LHCN-M2 (cell line): ENCODE measurements at regions not wholly inside any gene's neighbourhood (a gene's known extent, or its start where the extent isn't known, plus 50 kb on each side); places are given as distances from the start of the nearest gene placed in this dataset.

Source experiments
- DNase-seq: peaks from one replicate; pipeline ENCODE4 v3.0.0-alpha.2; 2012; ENCODE audit warnings: low read depth

DNA sequence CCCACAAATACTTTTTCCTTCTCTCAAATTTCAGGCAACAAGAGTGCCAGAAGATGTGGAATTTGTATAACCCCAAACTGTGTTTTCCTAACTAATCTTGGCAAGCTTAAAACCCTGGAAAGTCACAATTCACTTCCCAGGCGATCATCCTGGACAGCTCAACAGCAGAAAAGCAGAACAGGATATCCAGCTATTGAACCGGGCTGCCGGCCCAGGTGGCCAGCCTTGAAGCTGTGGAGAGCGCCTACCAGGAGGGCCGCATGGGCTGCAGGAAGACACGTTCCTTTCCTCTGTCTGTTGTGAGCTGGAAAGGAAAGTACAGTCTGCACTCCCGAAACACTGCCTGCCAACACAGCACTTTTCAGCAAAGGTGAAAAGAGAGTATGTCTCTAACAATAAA is 719.7 kb upstream of the MARCKS start:
- no peak for DNase-seq

DNA sequence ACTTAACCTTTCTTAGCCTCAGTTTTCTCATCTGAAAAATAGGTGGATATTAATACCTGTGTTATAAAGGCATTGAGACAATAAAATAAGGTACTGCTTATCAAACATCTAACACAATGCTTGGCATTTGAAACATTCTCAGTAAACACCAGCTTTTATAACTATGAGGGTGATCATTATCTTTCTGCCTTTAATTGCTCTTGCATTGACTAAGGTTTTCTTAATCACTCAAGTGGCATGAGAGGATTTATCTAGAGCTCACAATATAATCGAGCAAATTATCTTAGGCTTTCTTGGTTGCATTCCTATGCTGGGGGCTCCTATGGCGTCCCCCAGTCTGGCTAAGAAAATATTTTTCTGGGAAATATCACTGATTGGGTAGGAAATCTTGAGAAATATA is 716.4 kb upstream of the MARCKS start:
- DNase-seq = no peak

- DNase-seq = no peak
Measured at GRCh38 chr6:113141901-113142300, 715.2 kb upstream of the MARCKS start.

DNA sequence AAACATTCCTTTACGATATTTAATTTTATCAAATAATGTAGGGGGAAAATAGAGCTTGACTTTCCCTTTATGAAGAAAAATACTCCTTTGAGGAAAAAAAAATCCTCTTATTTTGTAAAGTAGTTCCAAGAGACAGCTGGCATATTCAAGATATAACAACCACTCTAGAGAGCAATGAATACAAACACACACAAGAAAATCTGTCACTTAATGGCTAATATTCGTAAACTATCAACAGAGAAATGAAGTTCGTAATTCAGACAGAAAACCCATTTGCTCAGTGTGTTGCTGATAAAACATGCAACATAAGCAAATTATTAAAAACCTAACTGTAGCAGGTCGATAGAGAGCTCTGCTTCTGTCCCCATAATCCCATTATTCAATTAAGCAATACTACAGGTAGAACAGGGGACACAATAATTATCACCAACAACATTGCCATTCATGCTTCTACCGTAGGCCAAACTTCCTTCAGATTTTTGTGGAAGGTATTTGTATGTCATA is 714.4 kb upstream of the MARCKS start:
- DNase-seq = no peak

GRCh38 chr6:113143206-113143605 is 713.9 kb upstream of the MARCKS start:
- DNase-seq = no peak

DNA sequence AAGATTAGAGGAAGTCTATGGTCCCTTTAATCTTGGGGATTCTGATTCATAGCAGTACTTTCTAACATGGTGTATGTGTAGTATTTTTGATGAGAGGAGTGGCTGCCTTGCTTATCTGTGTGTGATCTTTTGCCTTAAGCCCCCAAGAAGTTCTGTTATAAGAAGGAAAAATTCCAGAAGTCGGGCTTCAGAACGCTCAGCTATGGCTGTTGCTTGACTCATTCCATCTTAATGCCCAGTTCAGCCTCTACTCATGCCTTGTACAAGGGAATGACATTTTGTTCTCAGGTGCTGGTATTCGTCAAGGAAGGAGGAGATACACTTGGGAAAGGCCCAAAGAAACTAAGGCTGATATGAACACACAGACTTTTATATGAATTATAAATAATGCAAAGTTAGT is 713.0 kb upstream of the MARCKS start:
- no peak for DNase-seq

DNA sequence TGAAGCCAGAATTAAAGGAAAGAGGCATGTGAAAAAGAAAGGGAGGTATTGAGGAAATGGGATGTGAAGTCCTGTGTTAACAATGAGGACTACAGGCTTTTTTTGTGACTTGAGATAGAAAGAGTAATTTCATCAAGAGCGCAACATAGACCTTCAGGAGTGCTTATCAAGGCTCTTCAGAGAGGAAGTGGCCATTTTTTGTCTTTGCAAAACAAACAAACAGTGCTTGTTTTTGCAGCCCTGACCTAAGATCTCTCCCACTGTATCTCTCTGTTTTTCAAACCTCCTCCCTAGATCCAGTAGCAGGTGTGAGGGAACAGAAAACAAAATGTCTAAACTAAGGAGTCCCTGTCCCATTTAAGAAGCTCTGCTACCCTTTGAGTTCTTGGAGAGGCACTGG is 710.3 kb upstream of the MARCKS start:
- DNase-seq = no peak

DNA sequence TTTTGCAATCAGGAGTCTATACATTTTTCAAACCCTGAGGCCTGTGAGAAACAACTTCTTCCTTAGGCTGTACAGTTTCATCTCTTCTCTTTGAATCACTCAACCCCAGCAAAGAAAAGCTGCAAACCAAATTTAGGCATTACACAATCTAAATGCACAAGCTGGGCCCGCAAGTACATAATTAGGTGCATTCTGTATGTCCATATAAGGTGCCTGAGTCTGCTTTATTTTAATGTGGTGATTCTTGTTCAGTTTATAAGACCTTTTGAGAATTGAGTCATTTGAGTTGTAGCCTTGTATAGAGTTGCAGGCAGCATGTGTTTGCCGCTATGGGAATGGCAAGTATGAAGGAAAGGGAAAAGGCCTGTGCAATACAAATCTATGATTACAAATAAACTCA is 709.6 kb upstream of the MARCKS start:
- DNase-seq = no peak

GRCh38 chr6:113148566-113148965 is 708.6 kb upstream of the MARCKS start:
- DNase-seq = no peak

- DNase-seq = no peak
Measured at GRCh38 chr6:113149511-113149910, 707.6 kb upstream of the MARCKS start.

GRCh38 chr6:113160306-113161017 is 696.7 kb upstream of the MARCKS start:
- no peak for DNase-seq

DNA sequence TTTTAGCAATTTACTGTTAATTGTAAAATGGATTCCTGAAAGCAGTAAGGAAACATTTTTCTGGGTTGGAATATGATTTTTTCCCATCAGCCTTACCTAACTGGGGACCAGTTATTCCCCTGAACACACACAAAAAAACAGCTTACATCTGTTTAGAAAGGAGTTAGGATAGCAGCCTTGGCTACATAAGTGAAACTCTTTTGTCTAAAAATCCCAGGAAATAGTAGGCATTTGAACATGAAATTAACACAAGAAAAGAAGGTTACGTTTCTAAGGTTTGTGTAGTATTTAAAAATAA is 696.2 kb upstream of the MARCKS start:
- DNase-seq = no peak

DNA sequence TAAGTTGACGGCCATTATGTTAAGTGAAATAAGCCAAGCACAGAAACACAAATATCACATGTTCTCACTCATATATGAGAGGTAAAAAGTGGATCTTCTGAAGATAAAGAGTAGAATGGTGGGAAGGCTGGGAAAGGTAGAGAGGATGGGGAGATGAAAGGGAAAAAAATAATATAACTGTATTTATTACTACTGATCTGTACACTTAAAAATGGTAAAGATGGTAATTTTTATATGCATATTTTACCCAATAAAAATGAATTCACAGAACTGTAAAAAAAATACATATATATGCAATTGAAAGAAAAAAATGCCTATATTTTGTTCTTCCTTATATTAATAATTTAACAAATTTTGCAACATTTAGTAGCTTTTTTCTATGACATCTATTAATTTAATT is 694.4 kb upstream of the MARCKS start:
- DNase-seq = no peak

DNA sequence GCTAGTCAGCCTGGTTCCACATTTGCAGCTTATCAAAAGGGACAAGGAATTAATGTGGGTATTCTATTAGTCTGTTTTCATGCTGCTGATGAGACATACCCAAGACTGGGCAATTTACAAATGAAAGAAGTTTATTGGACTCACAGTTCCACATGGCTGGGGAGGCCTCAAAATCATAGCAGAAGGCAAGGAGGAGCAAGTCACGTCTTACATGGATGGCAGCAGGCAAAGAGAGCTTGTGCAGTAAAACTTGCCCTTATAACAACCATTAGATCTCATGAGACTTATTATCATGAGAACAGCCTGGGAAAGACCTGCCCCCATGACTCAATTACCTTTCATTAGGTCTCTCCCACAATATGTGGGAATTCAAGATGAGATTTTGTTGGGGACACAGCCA is 689.1 kb upstream of the MARCKS start:
- no peak for DNase-seq

DNA sequence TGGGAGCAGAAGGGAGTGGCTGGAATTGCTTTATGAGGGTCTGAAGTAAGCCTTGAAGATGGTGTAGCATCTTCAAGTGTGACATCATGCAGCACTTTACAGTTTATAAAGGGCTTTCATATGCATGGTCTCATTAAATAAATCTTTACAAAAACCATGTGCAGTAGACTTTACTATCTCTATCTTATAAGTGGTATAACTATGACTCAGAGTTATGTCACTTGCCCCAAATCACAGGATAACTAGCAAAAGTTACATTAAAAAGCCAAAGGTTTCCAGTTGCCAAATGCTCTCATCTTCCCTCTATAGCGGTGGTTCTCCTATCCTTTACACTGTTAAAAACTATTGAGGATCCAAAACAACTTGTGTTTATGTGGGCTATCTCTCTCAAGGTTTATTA is 687.7 kb upstream of the MARCKS start:
- peak; percentile 66 for DNase-seq

DNA sequence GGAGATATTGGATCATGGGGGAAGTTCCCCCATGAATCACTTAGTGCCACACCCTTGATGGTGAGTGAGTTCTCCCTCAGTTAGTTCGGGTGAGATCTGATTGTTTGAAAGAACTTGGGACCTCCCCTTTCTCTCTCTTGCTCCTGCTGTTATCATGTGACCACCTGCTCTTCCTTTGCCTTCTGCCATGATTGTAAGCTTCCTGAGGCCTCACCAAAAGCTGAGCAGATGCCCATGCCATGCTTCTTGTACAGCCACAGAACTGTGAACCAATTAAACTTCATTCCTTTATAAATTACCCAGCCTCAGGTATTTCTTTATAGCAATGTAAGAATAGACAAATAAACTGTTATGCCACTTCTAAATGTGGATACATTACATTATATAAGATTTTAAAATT is 686.7 kb upstream of the MARCKS start:
- no peak for DNase-seq

DNA sequence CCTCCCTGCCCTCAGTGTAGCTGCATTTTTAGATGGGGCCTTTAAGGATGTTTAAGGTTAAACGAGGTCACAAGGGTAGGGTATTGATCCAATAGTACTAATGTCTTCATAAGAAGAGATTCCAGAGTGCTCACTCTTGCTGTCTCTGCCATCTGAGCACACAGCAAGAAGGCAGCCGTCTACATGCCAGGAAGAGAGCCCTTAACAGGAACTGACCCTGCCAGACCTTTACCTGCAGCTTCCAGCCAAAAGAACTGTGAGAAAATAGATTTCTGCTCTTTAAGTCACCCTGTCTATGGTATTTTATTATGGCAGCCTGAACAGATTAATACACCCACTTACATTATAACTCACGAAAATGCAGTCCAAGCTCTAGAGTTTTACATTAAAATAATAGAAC is 685.3 kb upstream of the MARCKS start:
- DNase-seq = no peak

- peak; percentile 81 for DNase-seq
Measured at GRCh38 chr6:113172531-113172966, 684.6 kb upstream of the MARCKS start.

GRCh38 chr6:113178349-113178748 is 678.8 kb upstream of the MARCKS start:
- DNase-seq = no peak

GRCh38 chr6:113181164-113181563 is 676.0 kb upstream of the MARCKS start:
- no peak for DNase-seq

DNA sequence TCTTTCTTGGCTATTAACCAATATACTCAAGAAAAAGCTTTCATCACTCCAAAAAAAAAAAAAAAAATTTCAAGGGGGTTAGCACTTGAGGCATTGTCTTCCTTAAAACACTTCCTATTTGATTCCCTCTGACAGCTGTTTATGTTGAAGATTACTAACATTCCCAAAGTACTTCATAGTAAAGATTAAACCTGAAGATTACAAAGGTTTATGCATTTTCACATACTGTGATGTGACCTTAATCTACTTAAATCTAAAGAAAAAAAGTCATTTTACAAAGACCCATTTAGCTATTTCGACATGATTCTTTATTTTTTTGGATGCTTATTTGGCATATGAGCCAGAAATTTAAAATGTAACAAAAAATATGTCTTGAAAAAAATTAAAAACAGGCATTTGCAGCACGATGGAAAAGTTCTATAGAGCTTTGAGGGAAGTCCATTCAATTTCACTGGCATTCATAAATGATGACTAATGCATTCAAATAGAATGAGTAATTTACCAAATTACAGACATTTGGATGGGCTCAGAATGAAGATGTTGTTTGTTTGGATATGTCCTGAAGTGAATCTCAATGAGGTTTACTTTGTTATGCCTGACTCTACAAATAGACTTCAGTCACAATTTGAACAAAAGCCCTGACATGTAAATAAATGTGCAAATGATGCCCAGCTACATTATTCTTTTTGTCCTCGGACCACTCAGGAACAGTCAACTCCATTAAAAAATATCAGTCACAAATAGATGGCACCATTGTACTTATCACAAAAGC is 674.6 kb upstream of the MARCKS start:
- peak; percentile 87 for DNase-seq

- peak; percentile 75 for DNase-seq
Measured at GRCh38 chr6:113184291-113184690, 672.9 kb upstream of the MARCKS start.

GRCh38 chr6:113184736-113185135 is 672.4 kb upstream of the MARCKS start:
- no peak for DNase-seq
